Left lung (tissue), 4 donors: ENCODE measurements at regions not wholly inside any gene's neighbourhood (a gene's known extent, or its start where the extent isn't known, plus 50 kb on each side); places are given as distances from the start of the nearest gene placed in this dataset.

ENCODE experiments used
- ATAC-seq: fragments of 200-7000 bp; cut with Tn5 transposase; one replicate; pipeline ENCODE4 v1.9.1; 2020; ENCODE audit warnings: moderate library complexity
- DNase-seq, 4 donors: peaks; one replicate each; pipeline ENCODE4 v3.0.0-alpha.2; 2013 to 2020
- H3K27ac ChIP-seq, 2 donors: fragments of 200-600 bp; sonication (generic) in 1 of 2; one replicate each; pipeline versions ENCODE4 v1.5.0 to v1.8.0; 2020 to 2021
- H3K27me3 ChIP-seq, 2 donors: fragments of 200-600 bp; sonication (generic) in 1 of 2; one replicate each; pipeline versions ENCODE4 v1.5.0 to v1.8.0; 2020 to 2021
- H3K36me3 ChIP-seq, 2 donors: fragments of 200-600 bp; sonication (generic) in 1 of 2; one replicate each; pipeline versions ENCODE4 v1.5.0 to v1.8.0; 2020 to 2021
- H3K4me1 ChIP-seq, 2 donors: fragments of 200-600 bp; one replicate each; pipeline ENCODE4 v1.8.0; 2021
- H3K4me3 ChIP-seq, 2 donors: fragments of 200-600 bp; sonication (generic) in 1 of 2; one replicate each; pipeline versions ENCODE4 v1.5.0 to v1.8.0; 2020 to 2021; ENCODE audit warnings: mild to moderate bottlenecking in 1 of 2
- H3K9me3 ChIP-seq, 2 donors: fragments of 200-600 bp; sonication (generic) in 1 of 2; one replicate each; pipeline versions ENCODE4 v1.5.0 to v1.8.0; 2020 to 2021
- intact Hi-C, 2 donors: fragments of 100-400 bp; cut with DNase I; formaldehyde crosslinking; loops; one replicate each; pipeline versions ENCODE4 v1.11.2 to v1.14.2; 2022
- TF ChIP-seq, protein P1 (sequence below), 2 donors: fragments of 200-600 bp; sonication (generic) in 1 of 2; IDR thresholded peaks; one replicate each; pipeline versions ENCODE4 v1.5.0 to v1.8.0; 2021; ENCODE audit warnings: antibody characterized with exemption in 2 of 2
- donor health status: DM: no; HTN: yes; CAD: no.
- donor health status: DM: no; HTN: no; CAD: no.

DNA sequence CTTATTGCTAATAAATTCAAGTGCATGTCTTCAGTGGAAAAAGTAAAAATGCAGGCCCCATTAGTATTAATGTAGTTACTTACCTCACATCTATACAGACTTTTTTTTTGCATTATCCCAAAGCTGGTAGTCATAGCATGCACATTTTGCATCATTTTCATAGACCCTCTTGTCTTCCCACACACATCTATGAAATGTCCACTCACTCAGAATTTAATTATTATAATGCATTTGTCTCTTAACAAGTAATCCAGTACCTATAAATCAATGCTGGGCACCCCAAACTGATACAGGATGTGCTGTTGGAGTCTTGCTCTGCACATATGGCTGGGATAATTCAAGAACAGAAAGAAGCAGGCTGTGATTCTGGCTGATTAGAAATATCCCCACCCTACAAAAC, 370.4 kb upstream of the FAT3 start:
- no peak overlapping the region for H3K27ac ChIP-seq
- intact Hi-C loops, result no loop called here
- H3K4me1 ChIP-seq, result peaks cover 0 to 8% of the 10 kb centered on the region in 2 donors
- ATAC-seq, result no peak
- H3K27me3 ChIP-seq, result no peaks in the 10 kb centered on the region
- no peaks in the 10 kb centered on the region for H3K36me3 ChIP-seq
- H3K9me3 ChIP-seq, result no peaks in the 10 kb centered on the region
- H3K4me3 ChIP-seq, result no peak overlapping the region
- TF ChIP-seq, protein P1, sequence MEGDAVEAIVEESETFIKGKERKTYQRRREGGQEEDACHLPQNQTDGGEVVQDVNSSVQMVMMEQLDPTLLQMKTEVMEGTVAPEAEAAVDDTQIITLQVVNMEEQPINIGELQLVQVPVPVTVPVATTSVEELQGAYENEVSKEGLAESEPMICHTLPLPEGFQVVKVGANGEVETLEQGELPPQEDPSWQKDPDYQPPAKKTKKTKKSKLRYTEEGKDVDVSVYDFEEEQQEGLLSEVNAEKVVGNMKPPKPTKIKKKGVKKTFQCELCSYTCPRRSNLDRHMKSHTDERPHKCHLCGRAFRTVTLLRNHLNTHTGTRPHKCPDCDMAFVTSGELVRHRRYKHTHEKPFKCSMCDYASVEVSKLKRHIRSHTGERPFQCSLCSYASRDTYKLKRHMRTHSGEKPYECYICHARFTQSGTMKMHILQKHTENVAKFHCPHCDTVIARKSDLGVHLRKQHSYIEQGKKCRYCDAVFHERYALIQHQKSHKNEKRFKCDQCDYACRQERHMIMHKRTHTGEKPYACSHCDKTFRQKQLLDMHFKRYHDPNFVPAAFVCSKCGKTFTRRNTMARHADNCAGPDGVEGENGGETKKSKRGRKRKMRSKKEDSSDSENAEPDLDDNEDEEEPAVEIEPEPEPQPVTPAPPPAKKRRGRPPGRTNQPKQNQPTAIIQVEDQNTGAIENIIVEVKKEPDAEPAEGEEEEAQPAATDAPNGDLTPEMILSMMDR (IDR thresholded peaks at IDR 0.05), result no peak
- DNase-seq, result no peak

DNA sequence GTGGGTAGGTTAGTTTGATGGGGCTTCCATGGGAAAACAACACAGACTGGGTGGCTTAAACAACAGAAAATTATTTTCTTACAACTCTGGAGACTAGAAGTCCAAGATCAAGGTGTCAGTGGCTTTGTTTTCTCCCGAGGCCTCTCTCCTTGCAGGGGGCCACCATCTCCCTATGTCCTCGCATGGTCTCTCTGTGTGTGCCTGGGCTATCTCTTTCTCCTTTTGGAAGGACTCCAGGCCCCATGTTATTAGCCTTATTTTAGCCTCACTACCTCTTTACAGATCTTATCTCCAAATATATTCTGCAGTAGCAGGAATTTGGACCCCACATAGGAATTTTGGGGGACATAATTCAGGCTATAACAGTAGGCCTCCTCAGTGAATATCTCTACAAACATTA, 372.7 kb upstream of the FAT3 start:
- no peaks in the 10 kb centered on the region for H3K27me3 ChIP-seq
- TF ChIP-seq, protein P1 (IDR thresholded peaks at IDR 0.05), result no peak
- no peaks in the 10 kb centered on the region for H3K36me3 ChIP-seq
- ATAC-seq (no peak), DNase-seq (no peak)
- H3K4me1 ChIP-seq, result peaks cover 0 to 3% of the 10 kb centered on the region in 2 donors
- H3K27ac ChIP-seq, result no peak overlapping the region
- intact Hi-C loops, result no loop called here
- no peaks in the 10 kb centered on the region for H3K9me3 ChIP-seq
- H3K4me3 ChIP-seq, result no peak overlapping the region

DNA sequence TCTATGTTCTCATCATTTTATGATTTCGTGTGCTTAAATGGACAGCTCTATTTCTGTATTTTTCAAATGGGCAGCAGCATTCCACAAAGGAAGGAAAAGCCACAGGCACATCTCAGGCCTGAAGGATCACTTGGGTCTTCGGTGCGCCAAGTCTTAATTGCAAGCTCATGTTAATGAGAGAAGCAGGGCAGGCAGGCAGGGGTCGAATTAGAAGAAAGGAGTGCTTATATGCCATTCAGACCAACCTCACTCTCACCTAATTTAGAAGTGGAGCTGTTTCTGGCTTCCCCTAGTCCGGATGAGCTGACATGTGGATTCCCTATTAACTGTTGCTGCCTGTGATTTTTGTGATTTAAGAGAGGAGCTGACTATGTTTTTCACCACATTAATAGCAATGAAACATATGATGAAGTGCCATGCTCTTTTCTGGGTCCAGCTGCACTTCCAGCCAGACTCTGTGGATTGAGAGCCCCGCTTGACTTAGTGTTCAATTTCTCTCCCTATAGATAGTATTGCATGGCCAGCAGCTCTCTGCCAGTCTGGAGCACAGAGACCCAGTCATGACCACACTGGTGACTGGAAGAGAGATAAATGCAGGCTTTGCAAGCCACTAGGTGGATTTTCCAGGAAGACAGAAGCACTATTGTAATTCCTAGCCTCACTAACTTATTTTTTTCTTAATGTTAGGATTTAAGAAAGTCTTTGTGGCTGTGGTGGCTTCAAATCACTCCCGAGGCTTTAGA, 373.9 kb upstream of the FAT3 start:
- H3K36me3 ChIP-seq, result no peaks in the 10 kb centered on the region
- no peak overlapping the region for H3K4me3 ChIP-seq
- ATAC-seq (no peak), DNase-seq (peak in 1 of 4 donors; percentile 25)
- no peak overlapping the region for H3K27ac ChIP-seq
- no peaks in the 10 kb centered on the region for H3K27me3 ChIP-seq
- no peaks in the 10 kb centered on the region for H3K9me3 ChIP-seq
- TF ChIP-seq, protein P1 (IDR thresholded peaks at IDR 0.05), result no peak
- H3K4me1 ChIP-seq, result no peaks in the 10 kb centered on the region
- intact Hi-C loops, result no loop called here

DNA sequence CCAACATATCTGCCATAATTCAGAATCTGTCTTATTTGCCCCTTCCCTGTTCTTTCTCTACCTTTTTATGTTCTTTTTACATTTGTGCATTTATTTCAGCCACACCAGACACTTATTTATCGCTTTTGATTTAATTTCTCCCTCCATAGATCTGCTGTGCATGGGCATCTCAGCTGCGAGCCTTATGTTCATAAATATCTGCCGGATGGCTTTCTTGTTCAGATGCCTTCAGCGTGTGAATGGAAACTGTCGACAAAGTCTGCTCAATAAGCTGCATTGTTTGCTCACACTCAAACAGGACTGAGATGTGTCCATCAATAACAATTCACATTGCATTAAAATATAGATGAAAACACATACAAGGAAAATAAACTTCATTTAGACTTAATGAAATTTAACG, 374.6 kb upstream of the FAT3 start:
- Histone ChIP-seq H3K36me3 (no peaks in the 10 kb centered on the region), H3K4me3 (no peak overlapping the region), H3K27me3 (no peaks in the 10 kb centered on the region), H3K27ac (no peak overlapping the region), H3K4me1 (no peaks in the 10 kb centered on the region), H3K9me3 (no peaks in the 10 kb centered on the region)
- intact Hi-C loops, result no loop called here
- DNase-seq (no peak), ATAC-seq (no peak)
- TF ChIP-seq, protein P1 (IDR thresholded peaks at IDR 0.05), result no peak

DNA sequence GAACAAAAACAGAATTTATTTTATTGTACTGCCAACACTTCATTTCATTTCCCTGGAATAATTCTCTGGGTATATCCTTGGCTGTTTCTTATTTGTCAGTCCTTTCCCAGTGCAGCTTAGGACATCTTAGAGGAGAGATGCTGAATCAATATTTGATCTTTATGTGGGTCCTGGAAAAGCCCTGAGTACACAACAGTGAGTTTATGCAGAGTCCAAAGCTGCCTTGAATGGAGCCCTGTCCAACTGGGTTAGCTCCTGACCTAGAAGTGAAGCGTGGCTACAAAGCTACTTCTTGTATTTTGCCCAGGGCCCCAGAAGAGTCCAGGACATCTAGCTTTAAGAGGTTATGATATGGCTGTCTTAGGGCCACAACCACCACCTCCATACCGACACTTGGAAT, 378.0 kb upstream of the FAT3 start:
- intact Hi-C loops, result no loop called here
- ATAC-seq (no peak), DNase-seq (no peak)
- H3K4me1 ChIP-seq, result no peaks in the 10 kb centered on the region
- H3K9me3 ChIP-seq, result no peaks in the 10 kb centered on the region
- TF ChIP-seq, protein P1 (IDR thresholded peaks at IDR 0.05), result no peak
- no peaks in the 10 kb centered on the region for H3K36me3 ChIP-seq
- no peak overlapping the region for H3K4me3 ChIP-seq
- H3K27me3 ChIP-seq, result no peaks in the 10 kb centered on the region
- H3K27ac ChIP-seq, result no peak overlapping the region
